ENCODE measurements at regions not wholly inside any gene's neighbourhood (a gene's known extent, or its start where the extent isn't known, plus 50 kb on each side); places are given as distances from the start of the nearest gene placed in this dataset.
"Not testable (repeated sequence)": the region's sequence is repeated elsewhere in the genome, so short reads cannot be mapped to it uniquely, and the experiment has no call there.

- intact Hi-C loops (cut with micrococcal nuclease), result no loop called here
Measured at GRCh38 chr4:79747252-79747651, 325.8 kb downstream of the ANTXR2 start.

DNA sequence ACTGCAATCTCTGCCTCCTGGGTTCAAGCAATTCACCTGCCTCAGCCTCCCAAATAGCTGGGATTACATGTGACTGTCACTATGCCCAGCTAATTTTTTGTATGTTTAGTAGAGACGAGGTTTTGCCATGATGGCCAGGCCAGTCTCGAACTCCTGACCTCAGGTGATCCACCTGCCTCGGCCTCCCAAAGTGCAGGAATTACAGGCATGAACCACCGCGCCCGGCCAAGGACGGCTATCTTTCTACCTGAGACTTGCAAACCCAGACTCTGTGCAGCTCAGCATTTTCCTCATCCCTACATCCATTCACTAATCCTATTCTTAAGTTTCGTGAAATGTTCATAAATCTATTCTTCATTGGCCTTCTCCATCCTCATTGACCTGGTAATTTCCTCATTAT, 330.0 kb downstream of the ANTXR2 start:
- intact Hi-C loops (cut with micrococcal nuclease), result no loop called here

DNA sequence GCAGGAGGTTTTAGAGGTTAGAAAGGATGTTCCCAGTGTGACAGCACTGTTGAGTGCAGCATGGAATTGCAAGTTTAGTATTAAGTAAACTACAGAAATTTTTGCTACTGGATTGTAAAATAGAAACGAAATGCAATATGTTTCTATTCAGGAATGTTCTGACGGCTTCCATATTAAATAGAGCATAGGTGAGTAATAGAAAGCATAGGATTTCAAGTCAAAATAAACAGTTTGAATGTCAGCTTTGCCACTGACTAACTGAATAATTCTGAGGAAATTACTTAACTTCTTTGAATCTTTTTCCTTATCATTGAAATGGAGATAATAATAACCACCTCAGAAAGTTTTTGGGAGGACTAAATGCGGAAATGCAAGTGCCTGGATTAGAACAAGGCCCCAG, 331.9 kb upstream of the GK2 start:
- intact Hi-C loops (cut with micrococcal nuclease), result no loop called here

GRCh38 chr4:79723507-79723906, 315.5 kb upstream of the GK2 start:
- intact Hi-C loops (cut with micrococcal nuclease), result no loop called here

- intact Hi-C loops (cut with micrococcal nuclease), result no loop called here
Measured at GRCh38 chr4:79700356-79700755, 292.3 kb upstream of the GK2 start.

- intact Hi-C loops (cut with micrococcal nuclease), result no loop called here
Measured at GRCh38 chr4:79697444-79697843, 289.4 kb upstream of the GK2 start.

DNA sequence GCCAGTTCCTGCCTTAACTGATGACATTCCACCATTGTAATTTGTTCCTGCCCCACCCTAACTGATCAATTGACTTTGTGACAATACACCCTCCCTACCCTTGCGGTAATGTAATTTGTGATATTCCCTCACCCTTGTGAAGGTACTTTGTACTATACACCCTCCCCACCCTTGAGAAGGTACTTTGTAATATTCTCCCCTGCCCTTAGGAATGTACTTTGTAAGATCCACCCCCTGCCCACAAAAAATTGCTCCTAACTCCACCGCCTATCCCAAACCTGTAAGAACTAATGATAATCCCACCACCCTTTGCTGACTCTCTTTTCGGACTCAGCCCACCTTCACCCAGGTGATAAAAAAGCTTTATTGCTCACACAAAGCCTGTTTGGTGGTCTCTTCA, 288.5 kb upstream of the GK2 start:
- intact Hi-C loops (cut with micrococcal nuclease), result not testable (repeated sequence)

DNA sequence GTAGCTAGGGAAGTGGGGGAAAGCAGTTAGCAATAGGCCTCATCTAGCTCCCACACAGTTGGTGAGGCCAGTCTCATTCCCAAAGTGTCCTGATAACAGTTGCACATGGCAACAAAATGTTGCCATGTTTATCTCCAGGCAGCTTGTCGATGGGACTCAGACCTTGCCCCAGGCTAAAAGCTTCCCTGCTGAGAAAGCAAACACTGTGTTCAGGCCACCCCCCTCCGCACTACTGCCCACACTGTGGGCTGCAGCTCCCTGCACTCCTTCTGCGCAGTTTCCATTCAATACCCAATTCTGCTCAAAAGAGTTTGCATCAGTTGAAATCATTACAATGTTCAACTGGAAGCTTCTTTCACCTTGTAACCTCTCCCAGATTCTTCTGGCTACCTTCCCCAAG, 287.8 kb upstream of the GK2 start:
- intact Hi-C loops (cut with micrococcal nuclease), result no loop called here

- intact Hi-C loops (cut with micrococcal nuclease), result no loop called here
Measured at GRCh38 chr4:79689740-79690139, 281.7 kb upstream of the GK2 start.

DNA sequence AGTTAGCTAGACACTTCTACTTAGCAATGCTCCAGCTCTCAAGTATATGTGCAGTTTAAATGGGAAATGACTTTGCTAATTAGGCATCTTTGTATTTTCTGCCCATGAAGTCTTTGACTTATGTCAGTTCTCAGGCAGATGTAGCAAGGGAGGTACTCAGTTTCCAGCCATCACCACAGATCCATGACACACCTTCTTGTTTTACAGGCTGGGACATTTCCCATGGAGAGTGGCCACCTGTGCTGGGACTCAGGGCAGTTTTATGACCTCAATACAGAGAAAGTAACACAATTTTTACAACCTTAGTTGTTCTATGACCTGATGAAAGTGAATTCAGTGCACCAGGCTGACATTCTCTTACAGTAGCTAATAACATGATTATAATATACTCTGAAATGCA, 280.7 kb upstream of the GK2 start:
- intact Hi-C loops (cut with micrococcal nuclease), result no loop called here

DNA sequence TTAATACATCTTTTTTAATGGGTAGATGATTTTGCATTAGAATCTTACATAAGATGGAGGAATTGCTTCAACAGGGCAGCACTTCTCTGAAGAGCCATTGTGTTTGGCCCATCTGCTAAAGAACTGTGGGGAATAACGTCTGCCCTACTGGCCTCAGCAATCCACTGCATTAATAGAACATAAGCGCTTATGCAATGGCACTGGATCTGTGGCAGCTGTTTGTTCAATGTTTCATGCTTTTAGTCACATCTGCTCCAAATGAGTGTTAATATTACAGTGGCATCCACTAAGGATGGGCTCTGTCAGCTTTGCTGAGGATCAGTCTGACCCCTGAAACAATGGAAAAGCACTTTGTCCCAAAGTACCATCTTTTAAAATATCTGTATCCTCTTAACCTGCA, 279.0 kb upstream of the GK2 start:
- intact Hi-C loops (cut with micrococcal nuclease), result no loop called here

- intact Hi-C loops (cut with micrococcal nuclease), result no loop called here
Measured at GRCh38 chr4:79685542-79685941, 277.5 kb upstream of the GK2 start.

GRCh38 chr4:79684516-79684915, 276.5 kb upstream of the GK2 start:
- intact Hi-C loops (cut with micrococcal nuclease), result no loop called here

GRCh38 chr4:79682801-79683530, 274.9 kb upstream of the GK2 start:
- intact Hi-C loops (cut with micrococcal nuclease), result no loop called here

DNA sequence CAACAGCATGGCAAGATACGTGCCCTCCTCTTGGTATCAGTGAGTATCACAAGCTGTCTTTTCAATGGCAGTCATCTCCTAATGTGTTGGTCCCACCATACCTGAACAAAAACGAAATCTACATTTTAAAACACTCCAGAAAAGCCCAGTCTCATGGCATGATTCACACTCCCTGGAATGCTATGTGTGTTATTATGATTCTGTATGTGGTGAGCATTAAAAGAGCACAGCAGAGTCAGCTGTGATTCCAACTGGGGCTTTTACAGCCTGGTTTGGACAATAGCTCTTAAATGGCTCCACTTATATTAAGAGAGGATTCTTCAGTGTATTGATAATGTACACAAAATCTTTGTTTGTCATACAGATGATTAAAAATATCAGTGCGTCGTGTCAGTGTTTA, 274.1 kb upstream of the GK2 start:
- intact Hi-C loops (cut with micrococcal nuclease), result no loop called here

DNA sequence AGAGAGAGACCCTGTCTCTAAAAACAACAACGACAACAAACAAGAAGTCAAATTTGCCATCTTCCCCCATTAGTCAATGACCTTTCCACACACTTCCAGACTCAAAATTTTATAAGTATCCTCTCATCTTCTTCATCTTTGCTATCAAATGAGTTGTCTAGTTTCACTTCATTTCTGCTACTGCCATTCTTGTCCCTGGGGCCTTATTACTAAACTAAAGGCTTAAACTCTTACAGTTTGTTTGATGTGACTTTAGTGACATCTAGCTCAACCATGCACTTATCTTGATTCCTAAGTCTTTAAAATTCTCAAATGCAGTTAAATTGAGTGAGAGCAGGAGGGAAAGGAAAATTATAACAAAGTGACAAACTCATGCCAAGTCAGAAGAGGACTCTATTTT, 271.8 kb upstream of the GK2 start:
- intact Hi-C loops (cut with micrococcal nuclease), result no loop called here

- intact Hi-C loops (cut with micrococcal nuclease), result no loop called here
Measured at GRCh38 chr4:79678472-79679202, 270.6 kb upstream of the GK2 start.

DNA sequence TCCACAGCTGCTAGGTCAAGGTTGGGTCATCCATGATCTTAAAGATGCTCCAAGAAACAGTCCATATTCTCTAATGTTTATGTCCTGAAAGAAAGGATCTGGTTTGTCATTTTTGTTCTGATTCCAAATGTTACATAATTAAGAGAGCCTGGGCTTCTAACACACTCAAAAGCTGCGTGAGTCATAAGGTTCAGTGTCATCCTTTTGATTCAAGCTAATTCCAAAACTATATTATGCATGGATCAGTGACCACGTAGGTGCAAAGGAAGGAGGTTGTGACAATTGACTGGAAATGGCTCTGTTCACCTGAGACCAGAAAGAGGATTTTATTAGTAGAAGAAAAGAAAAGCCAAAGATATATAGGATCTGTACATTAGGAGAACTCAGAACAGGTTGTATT, 268.7 kb upstream of the GK2 start:
- intact Hi-C loops (cut with micrococcal nuclease), result no loop called here

DNA sequence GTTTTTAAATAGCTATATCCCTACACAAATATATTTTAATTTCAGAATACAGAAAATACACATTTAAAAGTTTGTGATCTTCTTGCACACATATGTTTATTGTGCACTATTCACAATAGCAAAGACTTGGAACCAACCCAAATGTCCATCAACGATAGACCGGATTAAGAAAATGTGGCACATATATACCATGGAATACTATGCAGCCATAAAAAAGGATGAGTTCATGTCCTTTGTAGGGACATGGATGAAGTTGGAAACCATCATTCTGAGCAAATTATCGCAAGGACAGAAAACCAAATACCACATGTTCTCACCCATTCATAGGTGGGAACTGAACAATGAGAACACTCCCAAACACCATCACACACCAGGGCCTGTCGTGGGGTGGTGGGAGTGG, 266.9 kb upstream of the GK2 start:
- intact Hi-C loops (cut with micrococcal nuclease), result not testable (repeated sequence)

- intact Hi-C loops (cut with micrococcal nuclease), result no loop called here
Measured at GRCh38 chr4:79673898-79674297, 265.9 kb upstream of the GK2 start.

DNA sequence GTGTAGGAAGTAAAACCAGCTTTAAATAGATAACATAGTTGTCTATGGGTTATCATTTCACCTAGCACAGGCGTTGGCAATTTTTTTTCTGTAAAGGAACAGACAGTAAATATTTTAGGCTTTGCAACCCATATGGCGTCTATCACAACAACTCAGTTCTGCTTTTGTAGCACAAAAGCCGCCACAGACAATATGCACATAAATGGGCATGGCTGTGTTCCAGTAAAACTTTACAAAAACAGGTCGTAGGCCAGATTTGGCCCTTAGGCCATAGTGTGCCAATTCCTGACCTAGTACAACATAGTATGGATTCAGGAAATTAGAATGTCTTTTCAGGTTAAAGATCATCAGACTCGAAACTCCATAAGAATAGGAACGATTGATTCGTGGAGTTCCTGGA, 265.3 kb upstream of the GK2 start:
- intact Hi-C loops (cut with micrococcal nuclease), result no loop called here

- intact Hi-C loops (cut with micrococcal nuclease), result no loop called here
Measured at GRCh38 chr4:79666875-79667274, 258.8 kb upstream of the GK2 start.

GRCh38 chr4:79666112-79666511, 258.1 kb upstream of the GK2 start:
- intact Hi-C loops (cut with micrococcal nuclease), result no loop called here

Data from T-helper 1 cell treated with Interleukin-12 subunit alpha and Interleukin-12 subunit beta and Interleukin-4 antibody, amounts not matched to agents 30 ng/mL and 1 ng/mL, for 36 hours (primary cell).